AG04450 (cell line): ENCODE measurements at regions not wholly inside any gene's neighbourhood (a gene's known extent, or its start where the extent isn't known, plus 50 kb on each side); places are given as distances from the start of the nearest gene placed in this dataset.

Source experiments
- CTCF ChIA-PET: fragments of 300-600, 350-600 bp; formaldehyde crosslinking; extraction: SDS; loops from one replicate; lab custom pipeline; 2022; ENCODE audit warnings: antibody characterized with exemption, inconsistent platforms; lab: Charles Lee
- POLR2A ChIA-PET: fragments of 350-600 bp; formaldehyde crosslinking; extraction: SDS; loops from one replicate; lab custom pipeline; 2021; ENCODE audit warnings: antibody characterized with exemption, inconsistent platforms; lab: Yijun Ruan, JAX
- DNase-seq: peaks from one replicate; pipeline ENCODE4 v3.0.0-alpha.2; 2011; ENCODE audit warnings: low read depth, low spot score
- H3K27ac ChIP-seq: one replicate; pipeline ENCODE4 v1.5.1; 2012; ENCODE audit warnings: low read depth, low read length, control low read depth
- H3K27me3 ChIP-seq: one replicate; pipeline ENCODE4 v1.6.0; 2012; ENCODE audit warnings: low read length; ENCODE audit not compliant: control insufficient read depth, insufficient read depth
- H3K4me3 ChIP-seq: 2 replicates; pipeline ENCODE4 v1.5.1; 2011; ENCODE audit warnings: mild to moderate bottlenecking, low read depth, low read length, control low read depth
- H3K9me3 ChIP-seq: 2 replicates; pipeline ENCODE4 v1.5.1; 2012; ENCODE audit warnings: low read length; ENCODE audit not compliant: control insufficient read depth, insufficient read depth
- TF ChIP-seq, protein P1 (sequence below): IDR thresholded peaks from 2 replicates; pipeline ENCODE4 v1.5.1; 2011; ENCODE audit warnings: low read depth, low read length, control low read depth, inconsistent platforms

DNA sequence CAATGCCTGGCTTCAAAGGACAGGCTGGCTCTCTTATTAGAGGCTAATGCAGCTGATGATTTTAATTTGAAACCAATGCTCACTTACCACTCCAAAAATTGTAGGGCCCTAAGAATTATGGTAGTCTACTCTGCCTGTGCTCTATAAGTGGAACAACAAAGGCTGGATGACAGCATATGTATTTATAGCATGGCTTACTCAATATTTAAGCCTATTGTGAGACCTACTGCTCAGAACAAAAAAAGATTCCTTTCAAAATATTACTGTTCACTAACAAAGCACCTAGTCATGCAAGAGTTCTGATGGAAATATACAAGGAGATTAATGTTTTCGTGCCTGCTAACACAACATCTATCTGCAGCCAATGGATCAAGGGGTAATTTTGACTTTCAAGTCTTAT lies 73.8 kb upstream of the DUSP10 start:
- H3K9me3 ChIP-seq = no peaks in the 10 kb centered on the region
- POLR2A ChIA-PET = interaction anchor here (0.6 kb wide), 1 partner anchor 937 kb away, joined by 7 read pairs; the partner anchor contains the start of gene HLX
- CTCF ChIA-PET = no interaction called here
- TF ChIP-seq, protein P1, sequence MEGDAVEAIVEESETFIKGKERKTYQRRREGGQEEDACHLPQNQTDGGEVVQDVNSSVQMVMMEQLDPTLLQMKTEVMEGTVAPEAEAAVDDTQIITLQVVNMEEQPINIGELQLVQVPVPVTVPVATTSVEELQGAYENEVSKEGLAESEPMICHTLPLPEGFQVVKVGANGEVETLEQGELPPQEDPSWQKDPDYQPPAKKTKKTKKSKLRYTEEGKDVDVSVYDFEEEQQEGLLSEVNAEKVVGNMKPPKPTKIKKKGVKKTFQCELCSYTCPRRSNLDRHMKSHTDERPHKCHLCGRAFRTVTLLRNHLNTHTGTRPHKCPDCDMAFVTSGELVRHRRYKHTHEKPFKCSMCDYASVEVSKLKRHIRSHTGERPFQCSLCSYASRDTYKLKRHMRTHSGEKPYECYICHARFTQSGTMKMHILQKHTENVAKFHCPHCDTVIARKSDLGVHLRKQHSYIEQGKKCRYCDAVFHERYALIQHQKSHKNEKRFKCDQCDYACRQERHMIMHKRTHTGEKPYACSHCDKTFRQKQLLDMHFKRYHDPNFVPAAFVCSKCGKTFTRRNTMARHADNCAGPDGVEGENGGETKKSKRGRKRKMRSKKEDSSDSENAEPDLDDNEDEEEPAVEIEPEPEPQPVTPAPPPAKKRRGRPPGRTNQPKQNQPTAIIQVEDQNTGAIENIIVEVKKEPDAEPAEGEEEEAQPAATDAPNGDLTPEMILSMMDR = no peak
- no peak overlapping the region for H3K4me3 ChIP-seq
- H3K27ac ChIP-seq = no peak overlapping the region
- no peaks in the 10 kb centered on the region for H3K27me3 ChIP-seq
- DNase-seq = no peak

DNA sequence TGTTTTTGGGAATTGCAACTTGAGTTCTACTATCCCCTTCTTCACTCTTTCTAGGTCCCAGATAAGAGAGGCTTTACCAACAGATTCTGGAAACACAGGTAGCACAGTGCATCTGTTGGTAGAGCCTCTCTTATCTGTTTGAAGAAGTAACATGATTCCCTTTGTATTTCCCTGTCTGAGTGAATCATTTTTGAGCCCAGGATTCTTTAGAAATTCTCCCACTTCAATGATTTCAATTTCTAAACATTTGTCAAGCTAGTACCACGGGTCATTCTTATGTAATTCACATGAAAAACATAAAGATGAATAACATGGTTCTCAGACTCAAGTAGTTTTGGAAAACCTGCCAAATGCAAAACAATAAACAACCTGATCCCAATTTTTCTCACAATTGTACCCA lies 72.0 kb upstream of the DUSP10 start:
- ChIA-PET CTCF (interaction anchor here (0.7 to 0.9 kb wide), 2 partner anchors 15 to 872 kb away, joined by 3 to 13 read pairs; no protein-coding TSS in a partner anchor), POLR2A (no interaction called here)
- H3K4me3 ChIP-seq = no peak overlapping the region
- no peak overlapping the region for H3K27ac ChIP-seq
- H3K9me3 ChIP-seq = no peaks in the 10 kb centered on the region
- H3K27me3 ChIP-seq = no peaks in the 10 kb centered on the region
- TF ChIP-seq, protein P1 = no peak
- DNase-seq = no peak

DNA sequence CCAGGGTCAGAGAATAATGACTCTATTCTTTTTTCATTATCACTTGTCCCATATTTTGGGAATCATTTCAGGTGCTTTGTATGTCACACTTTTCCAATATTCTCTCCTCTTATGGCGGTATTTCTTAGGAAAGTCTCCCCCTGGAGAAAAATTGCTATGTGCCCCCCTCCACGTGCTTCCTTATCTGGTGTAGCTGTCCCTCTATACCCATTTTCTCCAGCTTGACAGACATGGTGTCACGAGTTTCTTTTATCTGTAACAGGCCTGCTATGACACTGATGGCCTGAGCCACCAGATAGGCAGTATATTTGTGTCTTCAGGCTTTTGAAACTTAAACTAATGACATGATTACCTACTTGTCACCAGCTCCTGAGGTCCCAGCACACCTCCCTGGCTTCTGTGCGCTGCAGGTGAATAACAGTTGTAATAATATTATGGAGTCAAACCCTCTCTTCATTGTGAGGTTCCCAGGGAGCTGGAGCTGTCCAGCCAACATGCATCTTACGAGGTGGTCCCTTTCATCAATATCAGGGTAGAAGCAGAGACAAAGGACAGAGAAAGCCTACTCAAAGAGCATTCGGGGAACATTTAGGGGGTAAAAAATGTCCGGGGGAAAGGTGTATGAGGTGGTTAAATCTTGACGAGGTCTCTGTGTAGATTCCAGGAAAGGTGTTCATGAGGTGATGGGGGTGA lies 71.2 kb upstream of the DUSP10 start:
- POLR2A ChIA-PET = no interaction called here
- CTCF ChIA-PET = no interaction called here
- H3K27ac ChIP-seq = no peak overlapping the region
- TF ChIP-seq, protein P1 = no peak
- H3K27me3 ChIP-seq = no peaks in the 10 kb centered on the region
- no peak overlapping the region for H3K4me3 ChIP-seq
- no peaks in the 10 kb centered on the region for H3K9me3 ChIP-seq
- no peak for DNase-seq

DNA sequence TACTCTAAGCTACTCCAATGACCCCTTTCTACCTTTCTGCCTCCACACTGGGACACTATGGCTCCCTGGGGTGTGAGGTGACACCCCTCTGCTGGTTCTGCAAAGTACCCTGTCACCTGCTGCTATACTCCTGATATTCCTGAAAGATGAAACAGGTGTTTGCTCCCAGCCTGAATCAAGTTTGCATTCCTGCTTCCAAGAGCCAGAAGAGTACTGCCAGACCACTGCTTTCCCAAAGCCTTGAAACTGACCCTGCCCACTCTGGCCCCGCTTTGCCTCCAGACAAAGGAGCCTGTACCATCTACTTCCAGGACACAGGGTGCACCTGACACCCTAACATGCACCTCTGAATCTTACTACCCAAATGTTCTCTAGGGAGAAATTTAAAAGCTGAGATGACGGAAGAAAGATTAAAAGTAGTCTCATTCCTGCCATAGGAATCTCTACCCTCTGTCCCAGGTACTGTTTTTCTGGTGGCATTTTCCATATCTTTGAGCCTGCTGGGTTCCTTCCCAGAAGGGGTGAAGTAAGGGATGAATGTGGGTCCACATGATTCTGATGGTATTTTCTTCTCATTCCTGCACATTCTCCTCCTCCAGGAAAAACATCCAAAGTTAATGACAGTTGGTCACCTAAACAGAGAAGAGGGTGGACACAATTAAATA lies 70.3 kb upstream of the DUSP10 start:
- Histone ChIP-seq H3K27ac (no peak overlapping the region), H3K27me3 (no peaks in the 10 kb centered on the region), H3K4me3 (no peak overlapping the region), H3K9me3 (no peaks in the 10 kb centered on the region)
- POLR2A ChIA-PET = no interaction called here
- TF ChIP-seq, protein P1 = no peak
- no peak for DNase-seq
- CTCF ChIA-PET = no interaction called here

DNA sequence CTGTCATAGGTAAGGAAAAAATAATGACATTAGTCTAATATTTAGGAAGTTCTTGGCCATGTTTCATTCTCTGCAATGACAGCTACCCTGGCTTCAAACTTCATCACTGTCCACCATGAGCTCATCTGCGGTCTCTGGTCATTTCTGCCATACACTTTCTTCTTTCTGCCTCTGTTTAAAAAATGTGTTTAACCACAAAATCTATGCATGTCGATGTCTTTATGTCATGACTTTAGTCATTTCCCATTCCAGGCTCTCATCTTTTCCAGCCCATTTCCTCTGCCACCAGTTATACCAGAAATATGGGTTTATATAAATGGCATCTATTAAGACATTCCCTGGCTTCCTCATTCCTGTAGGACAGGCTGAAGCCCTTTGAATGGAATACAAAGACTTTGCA lies 68.5 kb upstream of the DUSP10 start:
- CTCF ChIA-PET = interaction anchor here (1.7 kb wide), 1 partner anchor 67 kb away, joined by 3 read pairs; no protein-coding TSS in a partner anchor

More for the DNA sequence above, 68.5 kb upstream of the DUSP10 start:
- Histone ChIP-seq H3K27me3 (no peaks in the 10 kb centered on the region), H3K4me3 (no peak overlapping the region), H3K9me3 (no peaks in the 10 kb centered on the region), H3K27ac (no peak overlapping the region)
- POLR2A ChIA-PET = no interaction called here
- DNase-seq = peak; percentile 39
- TF ChIP-seq, protein P1 = no peak
